DMS79 (cell line): ENCODE measurements at regions not wholly inside any gene's neighbourhood (a gene's known extent, or its start where the extent isn't known, plus 50 kb on each side); places are given as distances from the start of the nearest gene placed in this dataset.

Experiments used
- DNase-seq: peaks from one replicate; lab custom pipeline; 2025; lab: John Stamatoyannopoulos, UW

DNA sequence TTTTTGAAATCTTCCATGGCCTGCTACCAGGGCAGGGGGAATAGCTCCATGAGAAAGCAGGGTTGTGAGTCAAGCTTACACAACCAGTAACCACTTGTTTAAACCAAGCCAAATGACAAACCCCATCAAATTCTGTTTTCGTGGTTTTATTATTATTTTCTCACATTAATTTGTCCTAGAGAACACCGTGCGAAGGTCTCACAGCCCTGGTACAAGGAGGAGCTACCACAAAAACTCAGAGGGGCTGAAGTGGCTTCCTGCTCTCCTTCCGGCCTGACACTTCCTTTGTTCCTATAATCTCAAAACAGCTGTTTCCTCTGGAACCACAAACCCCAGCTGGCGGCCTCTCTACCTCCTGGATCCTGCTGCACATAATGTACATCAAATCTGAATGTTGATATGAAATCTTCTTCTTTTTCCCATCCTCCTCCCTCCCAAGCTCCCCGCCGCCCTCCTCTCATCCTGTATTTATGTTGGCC is 375.9 kb downstream of the MCTP2 start:
- no peak for DNase-seq

DNA sequence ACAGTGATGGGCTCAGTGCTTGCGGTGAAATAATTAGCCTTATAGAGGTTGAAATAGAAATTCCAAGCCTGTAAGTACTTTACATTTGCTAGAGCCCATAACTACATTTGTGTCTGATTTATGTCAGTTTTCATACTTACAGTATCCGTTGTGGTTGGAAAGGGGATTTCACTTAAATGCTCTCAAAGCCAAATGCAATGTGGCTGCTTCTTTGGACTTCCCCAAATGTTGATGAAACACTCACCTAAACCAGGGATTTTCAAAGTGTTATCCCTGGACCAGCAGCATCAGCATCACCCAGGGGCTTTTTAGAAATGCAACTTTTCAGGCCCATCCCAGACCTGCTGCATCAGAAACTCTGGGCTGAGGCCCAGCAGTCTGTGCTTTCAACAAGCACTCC is 378.7 kb downstream of the MCTP2 start:
- no peak for DNase-seq

DNA sequence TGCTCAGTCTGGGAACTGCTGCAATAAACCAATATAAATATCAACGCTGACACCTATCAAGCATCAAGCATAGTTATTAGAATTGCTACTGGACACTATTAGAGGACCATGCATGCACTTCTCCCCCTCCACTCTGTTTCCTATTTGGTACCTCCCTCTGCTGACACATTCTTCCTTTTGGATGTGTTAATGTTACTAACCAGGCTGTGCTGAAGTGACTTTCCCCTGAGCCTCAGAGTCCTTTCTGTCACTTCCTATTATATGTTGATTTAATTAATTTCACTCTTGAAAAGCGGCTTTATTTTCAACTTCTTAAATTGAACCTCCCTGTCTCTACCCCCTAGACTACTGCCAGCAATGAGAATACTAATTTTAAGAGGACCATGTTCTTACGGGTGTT is 379.1 kb downstream of the MCTP2 start:
- DNase-seq: no peak

DNA sequence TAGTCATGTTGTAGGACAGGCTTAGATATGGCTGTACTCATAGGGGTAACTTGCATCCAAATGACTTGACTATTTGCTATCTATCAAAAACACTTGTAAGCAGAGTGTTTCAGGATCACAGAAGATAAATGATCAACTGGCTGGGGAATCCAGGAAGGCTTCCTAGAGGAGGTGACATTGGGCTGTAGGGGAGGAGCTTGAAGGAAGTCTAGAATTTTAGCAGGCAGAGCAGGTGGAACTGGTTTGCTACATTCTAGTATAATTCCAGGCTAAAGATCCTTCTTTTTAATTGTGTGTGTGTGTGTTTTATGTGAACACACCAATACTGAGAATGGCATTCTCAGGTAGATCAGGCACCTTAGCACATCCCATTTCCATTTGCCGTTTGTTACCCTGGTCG is 380.3 kb downstream of the MCTP2 start:
- DNase-seq: no peak

DNA sequence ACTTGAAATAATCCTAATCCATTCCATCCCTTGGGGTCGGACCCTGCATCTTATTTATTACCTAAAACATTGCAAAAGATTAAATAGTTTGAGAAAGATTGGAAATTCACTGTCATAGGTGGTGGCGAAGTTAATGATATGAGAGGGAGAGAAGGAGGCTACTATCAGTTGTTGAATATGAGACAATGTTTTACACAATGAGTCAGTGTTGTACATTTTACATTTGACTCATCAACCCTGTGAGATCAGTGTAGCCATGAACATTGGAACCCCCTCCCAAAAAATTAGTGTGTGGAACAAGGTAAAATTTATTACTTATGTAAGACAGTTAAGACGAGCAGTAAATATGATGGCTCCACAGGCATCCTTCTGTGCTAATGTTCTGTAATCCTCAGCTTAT is 384.3 kb downstream of the MCTP2 start:
- no peak for DNase-seq

DNA sequence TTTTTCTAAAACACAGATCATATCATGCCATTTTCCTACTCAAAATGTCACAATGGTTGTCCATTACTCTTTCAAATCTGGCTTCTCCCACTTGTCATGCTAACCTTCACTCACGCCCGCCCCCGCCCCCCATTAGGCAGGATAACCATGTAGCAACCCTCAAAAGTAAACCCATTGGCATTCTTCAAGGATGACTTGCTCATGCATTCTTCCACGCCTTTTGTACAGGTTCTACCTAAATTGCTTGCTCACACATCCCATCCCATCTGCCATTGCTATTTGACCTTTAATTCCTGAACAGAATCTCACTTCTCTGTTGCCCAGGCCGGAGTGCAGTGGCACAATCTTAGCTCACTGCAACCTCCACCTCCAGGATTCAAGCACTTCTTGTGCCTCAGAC is 389.3 kb downstream of the MCTP2 start:
- DNase-seq: no peak

DNA sequence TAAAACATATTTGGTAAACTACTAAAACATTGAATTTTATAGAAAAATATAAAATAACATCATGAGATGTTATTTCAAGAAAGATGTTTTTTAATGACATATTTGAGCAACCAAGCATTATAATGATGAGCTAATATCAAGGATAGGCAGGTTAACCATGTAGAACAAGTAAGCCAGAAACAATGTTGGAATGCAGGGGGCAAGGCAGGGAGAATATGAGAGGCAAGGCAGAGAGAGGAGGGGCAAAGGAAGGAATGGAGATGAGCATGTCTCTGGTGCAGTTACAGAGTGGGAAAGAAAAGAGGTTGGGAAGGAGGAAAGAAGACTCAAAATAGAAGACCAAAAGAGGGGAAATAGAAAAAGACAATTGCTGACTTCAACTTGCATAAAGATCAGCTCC is 390.4 kb downstream of the MCTP2 start:
- no peak for DNase-seq

DNA sequence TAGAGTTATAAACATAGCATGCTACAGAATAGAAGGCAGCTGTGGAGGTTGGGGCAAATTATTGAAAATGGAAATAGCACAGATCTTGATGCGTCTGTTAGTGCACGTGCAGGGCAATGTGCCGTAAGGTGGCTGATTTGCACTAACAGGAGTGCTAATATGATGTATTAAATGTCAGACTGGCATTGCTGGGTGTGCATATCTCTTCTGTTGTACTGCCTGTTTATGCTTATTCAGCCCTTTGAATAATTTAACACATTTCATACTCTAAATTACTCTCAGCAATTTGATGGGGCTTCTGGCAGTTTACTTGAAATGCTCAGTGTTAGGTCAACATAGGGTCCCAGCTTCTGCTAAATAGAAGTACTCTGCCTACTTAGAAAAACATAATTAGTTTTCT is 395.6 kb downstream of the MCTP2 start:
- no peak for DNase-seq

DNA sequence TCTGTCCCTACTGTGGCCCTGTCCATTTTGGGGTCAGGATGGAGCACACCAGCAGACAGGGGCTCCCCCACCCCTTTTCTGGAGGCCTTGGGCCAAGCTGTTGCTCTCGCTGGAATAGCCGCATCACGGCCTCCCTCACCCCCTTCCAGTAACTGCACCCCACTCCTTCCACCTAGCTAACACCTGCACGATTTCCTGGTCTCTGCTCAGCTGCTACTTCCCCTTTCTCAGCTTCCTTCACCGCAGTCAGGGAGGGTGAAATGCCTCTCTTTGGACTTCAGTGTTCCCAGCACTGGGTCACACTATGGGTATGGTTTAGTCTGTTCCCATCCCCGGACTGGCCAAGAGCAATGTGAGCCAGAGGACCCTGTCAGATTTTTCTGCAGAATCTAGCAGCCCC is 400.2 kb downstream of the MCTP2 start:
- no peak for DNase-seq

DNA sequence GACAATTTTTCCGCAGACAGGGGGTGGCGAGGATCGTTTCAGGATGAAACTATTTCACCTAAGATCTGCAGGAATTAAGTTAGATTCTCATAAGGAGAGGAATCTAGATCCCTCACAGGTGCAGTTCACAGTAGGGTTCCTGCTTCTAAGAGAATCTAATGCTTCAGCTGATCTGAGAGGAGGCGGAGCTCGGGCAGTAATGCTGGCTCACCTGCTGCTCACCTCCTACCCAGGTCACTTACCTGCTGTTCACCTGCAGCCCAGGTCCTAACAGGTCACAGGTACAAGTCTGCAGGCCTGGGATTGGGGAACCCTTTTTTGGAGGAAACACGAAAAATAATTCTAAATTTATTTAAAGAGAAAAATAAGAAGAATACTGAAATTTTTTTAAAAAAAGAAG is 406.8 kb downstream of the MCTP2 start:
- no peak for DNase-seq

DNA sequence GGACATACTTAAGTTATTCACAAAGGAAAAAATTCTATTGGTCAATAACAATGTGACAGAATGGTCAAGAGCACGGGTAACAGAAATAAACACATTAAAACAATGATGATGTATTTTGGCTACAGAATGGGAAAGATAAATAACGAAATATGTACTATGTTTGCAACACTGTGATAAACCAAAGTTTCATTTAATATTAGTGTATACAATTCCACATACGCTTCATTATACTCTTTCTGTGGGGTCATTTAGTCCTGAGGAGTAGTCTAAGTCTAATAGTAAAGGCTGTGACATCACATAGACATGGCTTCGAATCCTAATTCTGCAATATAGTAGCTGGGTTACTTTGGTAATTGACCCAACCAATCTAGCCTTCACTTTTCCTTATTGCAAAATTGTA is 408.3 kb downstream of the MCTP2 start:
- DNase-seq: no peak

DNA sequence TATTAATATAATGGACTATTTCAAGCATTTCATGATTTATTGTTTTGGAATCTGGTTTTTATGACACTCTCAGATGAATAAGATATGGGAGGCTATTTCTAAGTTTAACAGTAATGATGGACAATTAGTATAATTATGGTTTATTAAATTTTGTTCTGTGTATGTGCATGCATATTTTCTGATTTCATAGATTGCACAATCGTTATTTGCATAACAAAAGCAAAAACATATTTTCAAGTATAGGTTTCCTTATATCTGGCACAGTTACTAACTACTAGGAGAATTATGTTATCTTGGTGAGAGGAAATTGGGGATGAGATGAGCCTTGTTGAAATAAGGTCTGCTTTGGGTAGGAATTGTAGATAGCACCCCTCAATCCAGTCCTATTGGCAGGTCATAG is 413.1 kb downstream of the MCTP2 start:
- DNase-seq: no peak

DNA sequence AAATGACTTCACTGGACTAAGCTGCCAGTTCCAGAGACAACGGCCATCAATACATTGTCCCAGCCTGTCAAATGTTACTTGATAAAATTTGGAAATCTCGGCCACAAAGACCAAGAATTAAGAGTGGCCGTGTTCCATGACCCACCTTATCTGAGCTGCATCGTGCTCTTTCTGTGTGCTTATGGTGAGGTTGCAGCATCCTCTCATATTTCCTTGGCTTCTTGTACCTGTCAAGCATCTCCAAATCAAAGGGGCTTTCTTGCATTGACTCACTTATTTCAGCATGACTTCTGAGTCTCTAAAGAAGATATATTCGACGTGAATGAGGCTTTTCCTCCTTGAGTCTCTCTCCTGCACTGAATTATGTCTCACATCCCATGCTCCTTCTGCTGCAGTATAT is 421.7 kb downstream of the MCTP2 start:
- no peak for DNase-seq

DNA sequence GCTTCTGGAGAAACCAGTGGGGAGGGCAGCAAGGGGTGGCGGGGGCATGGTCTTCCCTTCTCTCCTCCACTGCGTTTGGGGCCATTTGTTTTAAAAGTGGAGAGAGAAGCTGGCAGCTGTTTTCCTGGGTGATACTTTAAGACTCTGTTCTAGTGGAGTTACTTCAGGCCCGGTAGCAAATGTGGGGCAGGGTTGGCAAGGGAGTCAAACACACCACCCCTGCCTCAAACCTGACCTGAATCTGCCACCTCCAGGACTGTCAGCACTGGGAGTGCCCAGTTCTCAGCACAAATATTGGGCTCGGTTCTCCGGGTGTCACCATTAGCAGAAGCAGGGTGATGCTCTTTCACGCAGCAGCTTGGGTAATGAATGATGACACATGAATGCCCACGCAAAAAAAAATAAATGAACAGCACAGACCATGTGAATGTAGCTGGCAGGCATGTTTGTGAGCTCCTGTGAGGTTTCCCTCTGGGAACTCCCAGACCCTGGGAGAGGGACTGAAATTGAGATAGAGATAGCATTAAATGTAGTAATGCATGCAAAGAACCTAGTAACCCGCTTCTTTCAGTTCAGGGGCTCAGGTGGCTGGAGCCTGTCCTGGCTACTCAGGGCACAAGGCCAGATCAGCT is 424.0 kb downstream of the MCTP2 start:
- DNase-seq: no peak

DNA sequence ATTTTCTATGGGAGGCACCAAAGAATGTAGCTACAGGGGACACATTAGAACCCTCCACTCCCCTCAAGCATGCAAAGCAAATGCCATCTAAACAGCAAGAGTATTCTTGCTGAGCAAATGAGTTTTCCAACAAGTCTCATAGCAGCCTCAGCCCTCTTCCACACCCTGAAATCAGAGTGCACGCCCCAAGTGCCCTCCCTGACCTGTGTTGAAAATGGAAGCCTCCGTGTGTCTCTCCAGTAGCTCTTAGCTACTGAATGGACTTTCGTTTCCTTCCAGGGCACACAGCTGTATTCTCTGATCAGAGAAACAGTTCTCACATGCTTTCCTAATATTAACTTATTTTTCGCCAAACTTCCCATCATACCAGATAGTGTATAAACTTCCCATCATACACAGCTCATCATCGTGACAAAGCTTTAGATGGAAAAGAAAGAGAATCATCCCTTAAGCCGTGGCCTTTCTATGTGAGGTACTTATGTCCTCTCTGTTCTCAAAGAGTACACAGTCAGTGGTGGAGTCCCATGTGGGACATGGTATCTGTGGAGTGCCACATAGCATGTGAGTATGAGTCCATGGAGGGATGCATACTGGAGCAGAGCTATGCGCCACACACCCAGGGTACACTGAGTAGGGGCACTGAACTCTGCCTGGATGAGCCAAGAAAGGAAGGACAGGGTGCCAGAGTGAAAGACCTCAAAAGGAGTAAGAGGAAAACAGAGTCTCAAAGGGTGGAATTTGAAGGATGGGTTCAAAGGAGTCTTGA is 434.5 kb downstream of the MCTP2 start:
- no peak for DNase-seq

DNA sequence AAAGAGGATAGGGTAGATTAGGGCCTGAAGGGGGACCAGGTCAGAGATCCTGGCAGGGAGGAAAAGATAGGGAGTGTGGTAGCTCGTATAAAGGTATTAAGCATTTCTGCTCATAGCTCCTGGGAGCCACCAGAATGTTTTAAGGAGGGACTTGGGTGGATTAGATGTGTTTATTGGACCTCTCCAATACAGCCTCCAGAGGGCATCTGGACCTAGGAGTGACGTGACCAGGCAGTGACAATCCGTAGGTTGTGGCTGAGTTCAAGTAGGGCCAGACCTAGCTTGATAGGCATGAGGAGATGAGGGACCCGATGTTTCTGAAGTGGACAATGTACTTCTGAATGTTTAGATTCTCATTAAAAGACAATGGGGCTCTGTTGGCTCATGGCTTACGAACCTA is 435.2 kb downstream of the MCTP2 start:
- no peak for DNase-seq

DNA sequence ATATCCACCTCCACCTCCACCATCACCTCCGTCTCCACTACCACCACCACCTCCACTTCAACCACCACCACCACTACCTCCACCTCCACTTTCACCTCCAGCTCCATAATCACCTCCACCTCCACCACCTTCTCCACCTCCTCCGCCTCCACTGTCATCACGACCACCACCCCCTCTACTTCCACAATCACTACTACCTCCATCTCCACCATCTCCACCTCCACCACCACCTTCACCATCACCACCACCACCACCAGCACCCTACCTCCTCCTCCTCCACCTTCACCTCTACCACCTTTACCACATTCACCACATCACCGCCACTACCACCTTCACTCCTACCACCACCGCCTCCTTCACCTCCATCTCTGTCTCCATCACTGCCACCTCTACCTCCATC is 435.7 kb downstream of the MCTP2 start:
- DNase-seq: no peak

DNA sequence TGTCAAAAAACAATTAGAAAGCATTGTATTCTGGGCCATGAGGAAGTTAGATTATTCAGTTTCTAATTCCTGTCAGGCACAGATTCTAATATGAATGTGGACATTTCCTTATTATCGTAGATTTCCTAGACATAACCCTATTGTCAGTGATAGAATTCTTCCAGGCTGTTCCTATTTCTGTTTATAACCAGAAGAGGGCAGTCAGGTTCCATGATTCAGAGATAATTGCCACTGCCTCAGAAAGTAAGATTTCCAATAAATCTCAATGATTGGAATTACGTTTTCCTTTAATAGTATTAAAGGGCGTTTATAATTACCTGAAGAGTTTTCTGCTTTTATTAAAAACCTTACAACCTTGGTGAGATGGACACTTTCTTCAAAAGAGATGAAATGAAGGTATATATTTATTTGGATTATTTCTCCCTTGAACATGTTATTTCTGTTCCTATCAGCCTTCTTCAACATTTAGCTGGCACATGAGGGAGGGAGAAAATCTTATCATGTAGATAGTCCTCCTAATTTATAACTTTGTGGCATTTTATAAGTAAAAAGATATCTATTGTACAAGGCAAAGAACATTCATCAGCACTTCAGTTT is 439.2 kb downstream of the MCTP2 start:
- no peak for DNase-seq

DNA sequence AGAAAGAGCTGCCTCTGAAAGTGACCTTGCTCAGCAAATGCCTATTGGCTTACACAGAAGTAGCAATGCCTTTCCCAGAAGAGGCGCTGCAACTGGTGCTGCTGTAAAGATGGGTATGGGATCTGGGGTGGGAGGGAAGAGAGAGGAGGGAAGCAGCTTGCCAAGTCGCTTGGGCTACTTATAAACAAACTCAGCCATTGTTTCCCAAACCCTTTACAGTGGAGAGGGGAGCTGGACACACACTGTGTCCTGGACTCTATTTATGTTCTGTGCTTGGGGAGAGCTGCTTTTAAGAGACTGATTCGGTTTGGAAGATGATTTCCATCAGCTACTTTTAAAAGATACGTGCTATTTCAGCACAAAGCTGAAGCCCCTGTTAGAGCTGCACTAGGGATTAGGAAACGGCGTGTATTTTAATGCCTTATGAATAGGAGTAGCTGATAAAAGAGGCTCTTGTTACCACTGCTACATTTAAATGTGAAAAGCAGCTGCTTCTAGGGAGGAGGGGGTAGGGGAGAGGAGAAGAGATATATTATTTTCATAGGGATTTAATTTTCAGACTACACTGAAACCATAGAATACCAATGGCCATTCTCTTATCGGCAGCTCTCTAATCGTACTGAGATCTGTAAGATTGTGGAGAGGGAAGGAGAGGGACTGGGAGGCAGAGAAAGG is 440.6 kb downstream of the MCTP2 start:
- no peak for DNase-seq

DNA sequence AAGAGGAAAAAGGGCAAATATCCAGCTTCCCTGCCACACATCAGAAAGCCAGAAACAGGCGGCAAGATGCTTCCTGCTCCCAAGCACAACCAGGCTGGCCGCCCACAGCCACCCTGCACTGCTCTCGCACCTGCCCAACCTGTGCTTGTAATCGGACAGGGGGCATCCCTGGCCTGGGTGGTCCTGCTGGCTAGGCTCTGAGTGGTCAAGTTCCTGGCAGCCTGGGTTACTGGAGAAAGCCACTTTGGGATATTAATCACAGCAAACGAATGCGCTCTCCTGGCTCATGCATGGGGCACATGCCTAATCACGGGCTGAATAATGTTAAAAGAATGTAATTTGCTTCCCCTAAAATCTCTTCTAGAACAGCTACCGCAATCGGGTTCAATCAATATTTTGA is 442.4 kb downstream of the MCTP2 start:
- DNase-seq: no peak

DNA sequence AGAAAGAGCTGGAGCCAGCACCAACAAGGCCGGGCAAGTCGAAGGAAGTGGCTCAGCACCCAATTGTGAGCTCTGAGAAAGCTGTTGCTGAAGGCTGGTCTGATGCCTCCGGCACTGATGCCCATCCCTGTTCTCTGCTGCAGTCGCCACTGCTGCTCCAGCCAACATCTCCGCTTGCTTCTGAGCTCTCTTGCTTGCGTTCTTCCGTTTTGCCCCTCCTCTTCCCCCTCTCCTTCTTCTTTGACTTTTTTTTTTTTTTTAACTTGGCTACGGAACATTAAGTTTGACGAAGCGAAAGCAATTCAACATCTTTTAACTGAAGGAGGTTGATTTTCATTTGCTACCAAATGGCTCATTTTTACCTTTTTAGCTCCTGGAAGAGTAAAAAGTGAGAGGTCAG is 442.9 kb downstream of the MCTP2 start:
- no peak for DNase-seq

DNA sequence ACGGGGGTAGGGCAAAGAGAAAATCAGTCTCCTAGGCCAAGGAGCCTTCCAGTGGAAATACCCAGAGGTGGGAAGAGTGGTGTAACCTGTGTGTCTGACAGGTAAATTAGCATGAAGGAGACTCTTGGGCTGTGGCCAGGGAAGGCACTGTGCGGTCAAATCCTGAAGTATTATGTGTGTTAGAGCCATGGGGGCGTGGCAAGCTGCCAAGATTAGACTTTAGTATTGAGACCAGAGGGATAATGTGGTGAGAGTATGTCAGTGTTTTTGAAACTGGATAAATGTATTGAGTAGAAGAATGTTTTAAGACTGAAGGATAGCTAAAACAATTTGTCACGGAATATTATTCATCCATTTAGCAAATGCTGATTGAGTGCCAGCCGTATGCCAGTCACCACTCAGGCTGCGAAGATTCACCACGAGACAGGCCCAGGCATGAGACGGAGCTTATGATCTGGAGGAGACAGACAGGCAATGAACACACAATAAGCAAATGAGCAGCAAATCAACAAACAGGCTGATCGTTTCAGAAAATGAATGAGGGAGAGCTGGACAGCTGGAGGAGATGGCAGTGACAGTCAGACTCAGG is 445.9 kb downstream of the MCTP2 start:
- no peak for DNase-seq

DNA sequence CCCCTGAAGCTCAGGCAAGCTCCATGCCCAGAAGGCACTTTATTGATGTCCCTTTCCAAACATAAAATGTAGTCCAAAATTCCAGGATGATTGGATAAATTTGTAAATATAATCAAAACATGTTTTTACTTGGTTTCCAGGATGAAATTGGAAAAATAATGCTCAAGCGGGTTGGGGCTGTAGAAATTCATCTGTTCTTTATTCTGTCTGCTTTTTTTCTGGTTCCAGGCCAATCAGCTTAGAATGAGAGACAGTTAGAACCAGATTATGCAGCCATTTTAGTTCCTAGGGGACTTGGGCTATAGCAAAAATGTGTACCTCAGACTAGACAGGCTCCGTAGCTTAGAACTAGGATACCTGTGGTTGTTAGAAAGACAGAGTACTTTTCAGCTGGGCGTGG is 450.8 kb downstream of the MCTP2 start:
- DNase-seq: no peak
